Endothelial cell of umbilical vein (primary cell): ENCODE measurements at regions not wholly inside any gene's neighbourhood (a gene's known extent, or its start where the extent isn't known, plus 50 kb on each side); places are given as distances from the start of the nearest gene placed in this dataset.

Source experiments
- EZH2 ChIP-seq: IDR thresholded peaks from 2 replicates; pipeline ENCODE4 v1.6.1; 2012; ENCODE audit warnings: borderline replicate concordance, low read depth, mild to moderate bottlenecking, moderate library complexity, low read length, inconsistent platforms; ENCODE audit not compliant: severe bottlenecking
- POLR2A ChIP-seq: IDR thresholded peaks from 2 replicates; pipeline ENCODE4 v1.6.1; 2012; ENCODE audit warnings: low read depth, mild to moderate bottlenecking, control low read depth, low read length
- POLR2AphosphoS5 ChIP-seq: IDR thresholded peaks from 2 replicates; pipeline ENCODE4 v1.6.1; 2012; ENCODE audit warnings: low read depth, mild to moderate bottlenecking, control low read depth, low read length, moderate library complexity; ENCODE audit not compliant: insufficient read depth
- TF ChIP-seq, protein P1 (sequence below), 2 donors: IDR thresholded peaks; 1 replicate in 1 of 2; 2 replicates in 1 of 2; pipeline ENCODE4 v1.5.1; 2011; ENCODE audit warnings: low read length in 2 of 2, mild to moderate bottlenecking in 2 of 2, moderate library complexity in 2 of 2, control low read depth in 1 of 2, inconsistent platforms in 1 of 2, low read depth in 1 of 2; ENCODE audit not compliant: insufficient read depth in 1 of 2; ENCODE audit errors: extremely low read depth in 1 of 2

DNA sequence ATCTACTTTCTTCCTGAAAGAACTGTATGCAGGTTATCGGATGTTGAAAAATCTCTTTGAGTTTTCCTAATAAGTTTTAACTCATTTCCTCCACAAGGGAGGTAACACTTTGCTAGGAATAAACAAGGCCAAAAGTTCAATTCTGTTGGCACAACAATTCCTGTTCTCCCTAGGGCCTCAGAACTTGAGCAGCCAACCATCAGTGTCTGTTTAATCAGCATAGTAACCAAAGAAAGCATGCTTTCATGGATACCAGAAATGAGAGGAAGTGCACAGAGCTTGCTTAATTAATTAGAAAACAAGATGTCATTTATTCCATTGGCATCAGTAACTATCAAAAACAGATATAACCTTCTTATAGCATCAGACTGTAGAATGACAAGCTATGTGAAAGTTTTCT is 503.2 kb upstream of the CNTNAP5 start:
- TF ChIP-seq POLR2A (no peak), POLR2AphosphoS5 (no peak), EZH2 (no peak)
- TF ChIP-seq, protein P1, sequence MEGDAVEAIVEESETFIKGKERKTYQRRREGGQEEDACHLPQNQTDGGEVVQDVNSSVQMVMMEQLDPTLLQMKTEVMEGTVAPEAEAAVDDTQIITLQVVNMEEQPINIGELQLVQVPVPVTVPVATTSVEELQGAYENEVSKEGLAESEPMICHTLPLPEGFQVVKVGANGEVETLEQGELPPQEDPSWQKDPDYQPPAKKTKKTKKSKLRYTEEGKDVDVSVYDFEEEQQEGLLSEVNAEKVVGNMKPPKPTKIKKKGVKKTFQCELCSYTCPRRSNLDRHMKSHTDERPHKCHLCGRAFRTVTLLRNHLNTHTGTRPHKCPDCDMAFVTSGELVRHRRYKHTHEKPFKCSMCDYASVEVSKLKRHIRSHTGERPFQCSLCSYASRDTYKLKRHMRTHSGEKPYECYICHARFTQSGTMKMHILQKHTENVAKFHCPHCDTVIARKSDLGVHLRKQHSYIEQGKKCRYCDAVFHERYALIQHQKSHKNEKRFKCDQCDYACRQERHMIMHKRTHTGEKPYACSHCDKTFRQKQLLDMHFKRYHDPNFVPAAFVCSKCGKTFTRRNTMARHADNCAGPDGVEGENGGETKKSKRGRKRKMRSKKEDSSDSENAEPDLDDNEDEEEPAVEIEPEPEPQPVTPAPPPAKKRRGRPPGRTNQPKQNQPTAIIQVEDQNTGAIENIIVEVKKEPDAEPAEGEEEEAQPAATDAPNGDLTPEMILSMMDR (IDR thresholded peaks at IDR 0.05; ENCODE audit: extremely low read depth in 1 of 2, insufficient read depth in 1 of 2, low read depth in 1 of 2, low read length in 2 of 2): no peak
